ENCODE measurements at regions not wholly inside any gene's neighbourhood (a gene's known extent, or its start where the extent isn't known, plus 50 kb on each side); places are given as distances from the start of the nearest gene placed in this dataset.

- no peak for DNase-seq
Measured at GRCh38 chr18:30328839-30329238, 713.7 kb downstream of the DSC3 start.

- no peak for DNase-seq
Measured at GRCh38 chr18:30302181-30302580, 740.4 kb downstream of the DSC3 start.

GRCh38 chr18:30298769-30299168, 743.8 kb downstream of the DSC3 start:
- no peak for DNase-seq

DNA sequence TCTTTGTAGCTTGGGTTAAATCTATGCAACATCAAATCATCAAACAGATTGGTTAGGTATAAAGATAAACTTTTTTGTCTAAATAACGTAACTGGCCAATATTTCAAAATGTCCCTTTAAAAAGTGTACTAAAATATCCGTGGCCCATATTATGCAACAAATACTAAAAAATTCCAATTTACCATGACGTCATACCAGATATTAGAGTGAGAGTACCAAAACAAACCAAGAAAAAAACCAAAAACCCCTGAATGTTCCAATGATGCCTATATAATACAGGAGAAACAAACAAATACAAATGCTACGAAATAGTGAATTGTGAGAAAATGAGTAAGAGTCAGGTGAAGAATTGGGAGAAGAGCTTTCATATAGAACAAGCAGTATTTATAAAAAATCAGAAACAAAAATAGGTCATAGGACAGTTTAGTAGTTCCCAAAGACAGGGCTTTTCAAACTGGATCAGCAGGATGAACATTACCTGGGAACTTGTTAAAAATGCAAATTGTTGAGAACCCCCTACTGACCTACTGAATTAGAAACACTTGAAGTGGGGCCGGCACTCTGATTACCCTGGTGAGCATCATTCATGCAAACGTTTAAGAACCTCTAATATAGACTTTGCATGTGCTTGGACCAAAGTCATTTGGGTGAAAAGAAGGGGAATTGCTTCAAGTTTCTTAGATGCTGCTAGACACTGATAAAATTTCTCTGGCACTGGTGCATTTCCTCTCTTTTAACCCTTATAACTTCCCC, 753.7 kb downstream of the DSC3 start:
- no peak for DNase-seq

DNA sequence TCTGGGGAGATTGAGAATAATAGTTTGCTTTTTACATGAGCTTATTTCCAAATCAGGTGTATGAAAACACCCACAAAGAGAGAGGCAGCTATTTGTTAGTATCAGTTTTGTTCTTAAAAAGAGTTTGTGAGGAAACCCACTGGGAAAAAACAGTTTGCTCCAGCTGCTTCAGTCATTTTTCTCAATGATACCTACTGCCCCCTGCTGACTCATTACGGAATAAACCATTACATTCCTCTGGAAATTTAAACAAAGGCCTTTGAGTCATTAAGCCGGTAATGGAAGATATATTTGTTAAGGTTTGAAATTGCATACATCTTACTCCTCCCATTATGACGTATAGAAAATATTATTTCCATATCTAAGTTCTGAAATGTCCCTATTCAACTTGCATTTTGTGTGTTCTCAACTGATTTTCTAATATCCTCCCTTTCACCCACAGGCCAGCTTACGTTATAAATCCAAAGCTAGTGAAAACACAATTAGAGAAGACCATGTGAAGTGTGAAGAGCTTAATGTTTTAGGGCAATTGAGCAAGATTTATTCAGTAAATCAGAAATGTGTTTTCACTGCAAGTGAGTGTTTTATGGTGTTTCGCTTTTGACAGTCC, 761.6 kb downstream of the DSC3 start:
- peak in 2 of 14 donors; percentile 8 to 12 for DNase-seq

DNA sequence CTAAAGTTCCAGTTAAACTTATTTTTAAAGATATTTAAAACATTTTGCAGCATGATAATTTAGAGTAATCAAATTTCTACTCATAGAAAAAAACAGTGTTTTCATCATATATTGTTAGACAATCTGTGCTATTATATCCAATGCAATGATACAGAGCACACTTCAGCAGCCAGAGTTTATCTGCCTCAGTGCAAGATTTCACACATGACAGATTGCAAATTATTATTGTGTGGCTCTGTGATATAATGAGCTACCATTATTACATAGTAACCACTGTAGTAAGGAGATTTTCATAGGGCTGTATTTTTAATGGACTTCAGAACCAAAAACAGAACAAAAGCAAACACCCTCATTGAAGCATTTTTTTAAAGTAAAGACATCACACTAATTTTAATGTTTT, 762.4 kb downstream of the DSC3 start:
- DNase-seq = no peak

GRCh38 chr18:30277676-30278075, 764.9 kb downstream of the DSC3 start:
- no peak for DNase-seq

DNA sequence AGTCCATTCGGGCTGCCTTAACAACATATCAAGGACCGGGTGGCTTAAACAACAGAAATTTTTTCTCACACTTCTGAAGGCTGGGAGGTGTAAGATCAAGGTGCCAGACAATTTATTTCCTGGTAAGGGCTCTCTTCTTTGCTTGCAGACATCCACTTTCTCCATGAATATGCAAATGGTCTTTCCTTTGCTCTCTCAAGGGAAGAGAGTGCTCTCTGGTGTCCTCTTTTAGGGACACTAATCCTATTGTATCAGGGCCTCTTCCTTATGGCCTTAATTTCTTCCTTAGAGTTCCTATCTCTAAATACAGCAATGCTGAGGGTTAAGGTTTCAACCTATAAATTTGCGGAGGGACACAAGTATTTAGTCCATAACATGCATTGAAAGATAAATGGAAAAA, 770.8 kb downstream of the DSC3 start:
- DNase-seq = no peak

GRCh38 chr18:30265190-30265589, 777.4 kb downstream of the DSC3 start:
- no peak for DNase-seq

DNA sequence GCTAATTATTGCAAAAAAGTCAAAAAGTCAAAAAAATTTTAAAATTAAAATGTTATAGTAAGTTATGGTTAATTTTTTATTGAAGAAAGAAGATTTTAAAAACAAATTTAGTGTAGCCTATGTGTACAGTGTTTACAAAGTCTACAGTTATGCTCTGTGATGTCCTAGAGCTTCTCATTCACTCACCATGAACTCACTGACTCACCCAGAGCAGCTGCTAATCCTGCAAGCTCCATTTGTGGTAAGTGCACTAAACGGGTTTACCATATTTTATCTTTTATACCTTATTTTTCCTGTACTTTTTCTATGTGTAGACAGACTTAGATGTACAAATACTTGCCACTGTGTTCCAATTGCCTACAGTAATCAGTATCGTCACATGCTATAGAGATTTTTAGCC, 788.2 kb downstream of the DSC3 start:
- DNase-seq = no peak

DNA sequence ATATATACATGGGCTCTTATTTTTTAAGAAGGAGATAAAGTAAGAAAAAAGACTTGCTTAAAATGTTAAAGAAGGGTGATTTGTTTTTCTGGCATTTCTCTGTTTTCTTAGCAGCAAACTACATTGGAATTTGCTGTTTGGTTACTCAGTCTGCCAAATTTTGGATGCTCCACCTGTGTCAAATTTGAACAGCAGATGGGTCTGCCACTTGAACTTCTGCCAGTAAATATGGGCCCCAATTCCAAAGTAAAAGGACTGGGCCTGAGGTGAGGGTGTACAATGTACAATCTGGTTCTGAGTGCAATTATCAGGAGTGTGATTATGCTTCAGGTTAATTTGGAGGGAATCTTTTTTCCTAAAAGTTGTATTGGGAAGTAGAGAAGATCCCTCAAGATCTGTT, 794.5 kb downstream of the DSC3 start:
- DNase-seq = peak in 1 of 14 donors; percentile 82

DNA sequence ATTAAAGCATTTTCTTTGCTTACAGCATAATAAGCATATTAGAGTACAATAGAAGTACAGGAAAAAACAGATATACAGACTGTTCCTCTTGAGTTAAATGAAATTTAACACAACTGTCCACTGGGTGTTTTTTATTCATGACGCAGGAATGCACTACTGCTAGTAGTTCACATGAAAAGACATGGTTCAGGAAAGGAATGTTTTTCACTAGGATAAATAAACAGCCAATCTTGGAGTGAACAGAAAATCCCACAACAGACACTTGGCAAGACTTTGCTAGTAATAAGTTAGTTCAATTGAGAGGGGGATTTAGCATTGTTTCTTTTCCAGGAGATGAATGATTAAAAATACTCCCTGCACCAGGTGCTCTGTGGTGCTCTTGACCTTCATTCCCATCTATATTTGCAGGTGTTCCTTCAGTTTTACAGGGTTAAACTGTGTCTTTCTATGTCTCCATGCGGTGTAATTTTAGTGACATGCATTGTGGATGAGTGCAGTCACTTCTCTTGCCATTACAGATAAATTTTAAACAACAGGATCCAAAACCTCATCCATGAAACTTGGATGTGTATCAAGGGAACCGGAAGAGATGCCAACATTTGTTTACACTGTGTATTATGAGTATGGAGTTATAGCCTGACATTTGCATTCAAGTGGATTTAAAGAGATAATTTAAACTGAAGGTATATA, 796.6 kb downstream of the DSC3 start:
- DNase-seq = peak in 1 of 14 donors; percentile 59

DNA sequence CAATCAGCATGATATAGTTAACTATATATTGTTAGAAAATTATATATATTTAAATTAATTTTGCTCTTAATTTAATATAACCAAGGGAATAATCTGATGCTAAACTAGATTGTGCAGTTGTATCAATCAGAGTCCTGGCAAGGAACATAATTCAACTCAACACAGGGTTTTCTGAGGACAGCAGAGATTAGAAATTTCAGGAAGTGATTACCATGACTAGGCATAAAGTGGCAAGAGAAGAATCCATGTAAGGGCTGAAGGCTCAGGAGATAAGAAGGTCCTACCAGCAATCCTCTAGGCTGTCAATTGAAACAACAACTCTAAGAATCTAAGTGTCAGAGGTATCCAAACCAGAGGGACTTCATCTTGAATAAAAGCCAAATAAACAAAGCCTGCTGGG, 807.8 kb downstream of the DSC3 start:
- DNase-seq = no peak

DNA sequence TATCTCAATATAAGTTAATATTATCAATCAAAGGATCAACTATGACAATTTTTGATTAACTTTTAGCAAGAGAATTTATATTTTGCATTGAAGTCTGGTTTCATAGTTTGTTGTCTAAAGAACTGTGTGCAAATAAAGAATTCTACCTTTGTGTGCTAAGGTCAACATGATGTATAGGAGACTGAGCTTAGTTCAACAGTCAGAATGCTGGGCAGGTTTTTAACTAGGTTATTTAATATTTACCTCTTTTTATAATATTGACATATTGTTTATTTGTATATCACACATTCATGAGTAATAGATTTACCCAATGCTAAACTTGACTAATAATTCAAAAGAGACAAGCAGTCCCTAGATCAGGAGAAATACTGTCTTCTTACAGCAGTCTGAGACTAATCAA, 831.4 kb downstream of the DSC3 start:
- DNase-seq = no peak

DNA sequence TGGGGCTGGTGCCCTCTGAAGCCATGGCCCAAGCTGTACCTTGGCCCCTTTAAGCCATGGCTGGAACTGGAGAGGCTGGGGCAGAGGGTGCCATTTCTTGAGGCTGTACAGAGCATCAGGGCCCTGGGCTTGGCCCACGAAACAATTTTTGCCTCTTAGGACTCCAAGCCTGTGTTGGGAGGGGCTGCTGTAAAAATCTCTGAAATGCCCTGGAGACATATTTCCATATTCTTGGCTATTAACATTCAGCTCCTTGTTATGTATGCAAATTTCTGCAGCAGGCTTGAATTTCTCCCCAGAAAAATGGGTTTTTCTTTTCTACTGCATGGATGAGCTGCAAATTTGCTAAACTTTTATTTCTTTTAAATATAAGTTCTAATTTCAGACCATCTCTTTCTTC, 834.0 kb downstream of the DSC3 start:
- no peak for DNase-seq

GRCh38 chr18:30192216-30192615, 850.3 kb downstream of the DSC3 start:
- no peak for DNase-seq

DNA sequence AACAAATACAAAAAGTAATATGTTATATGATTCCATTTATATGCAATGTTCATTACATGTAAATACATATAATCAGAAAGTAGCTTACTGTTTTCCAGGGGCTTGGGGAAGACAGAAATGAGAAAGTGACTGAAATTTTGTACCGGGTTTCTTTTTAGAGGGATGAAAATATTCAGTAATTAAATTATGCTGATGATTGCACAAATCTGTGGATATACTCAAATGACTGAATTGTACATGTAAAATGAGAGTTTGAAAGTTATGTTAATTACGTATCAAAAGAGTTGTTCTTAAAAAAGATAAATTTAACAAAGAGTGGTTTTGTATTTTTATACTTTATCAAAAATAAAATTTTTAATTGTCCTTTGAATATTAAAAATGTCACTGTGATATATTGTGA, 856.3 kb downstream of the DSC3 start:
- no peak for DNase-seq

GRCh38 chr18:30177056-30177455, 865.5 kb downstream of the DSC3 start:
- no peak for DNase-seq

GRCh38 chr18:30175621-30176225, 866.8 kb downstream of the DSC3 start:
- no peak for DNase-seq

- no peak for DNase-seq
Measured at GRCh38 chr18:30175061-30175574, 867.4 kb downstream of the DSC3 start.

- DNase-seq = no peak
Measured at GRCh38 chr18:30163573-30163972, 879.0 kb downstream of the DSC3 start.

- no peak for DNase-seq
Measured at GRCh38 chr18:30160124-30160523, 882.4 kb downstream of the DSC3 start.

- no peak for DNase-seq
Measured at GRCh38 chr18:30150586-30151250, 891.8 kb downstream of the DSC3 start.
